SIG-M5 treated with dmso at 0.1 percent for 504 hours (cell line): ENCODE measurements at regions not wholly inside any gene's neighbourhood (a gene's known extent, or its start where the extent isn't known, plus 50 kb on each side); places are given as distances from the start of the nearest gene placed in this dataset.
"Not testable (repeated sequence)": the region's sequence is repeated elsewhere in the genome, so short reads cannot be mapped to it uniquely, and the experiment has no call there.

Experiments used
- DNase-seq: peaks from one replicate; lab custom pipeline; 2025; ENCODE audit not compliant: unreplicated experiment; lab: John Stamatoyannopoulos, UW

- DNase-seq: no peak
Measured at GRCh38 chr4:29309050-29309449, 1411.1 kb upstream of the PCDH7 start.

- DNase-seq: no peak
Measured at GRCh38 chr4:29310252-29310651, 1409.9 kb upstream of the PCDH7 start.

GRCh38 chr4:29311247-29311646, 1408.9 kb upstream of the PCDH7 start:
- no peak for DNase-seq

- no peak for DNase-seq
Measured at GRCh38 chr4:29319663-29320340, 1400.4 kb upstream of the PCDH7 start.

- DNase-seq: no peak
Measured at GRCh38 chr4:29320947-29321620, 1399.1 kb upstream of the PCDH7 start.

- DNase-seq: no peak
Measured at GRCh38 chr4:29326004-29326403, 1394.2 kb upstream of the PCDH7 start.

- DNase-seq: no peak
Measured at GRCh38 chr4:29326816-29327215, 1393.4 kb upstream of the PCDH7 start.

GRCh38 chr4:29336861-29337260, 1383.3 kb upstream of the PCDH7 start:
- no peak for DNase-seq

GRCh38 chr4:29372971-29373370, 1347.2 kb upstream of the PCDH7 start:
- no peak for DNase-seq

GRCh38 chr4:29375716-29376115, 1344.5 kb upstream of the PCDH7 start:
- no peak for DNase-seq

GRCh38 chr4:29378237-29378636, 1341.9 kb upstream of the PCDH7 start:
- not testable (repeated sequence) for DNase-seq

GRCh38 chr4:29390921-29391320, 1329.2 kb upstream of the PCDH7 start:
- DNase-seq: no peak

GRCh38 chr4:29405116-29405515, 1315.1 kb upstream of the PCDH7 start:
- no peak for DNase-seq

- DNase-seq: no peak
Measured at GRCh38 chr4:29415771-29416170, 1304.4 kb upstream of the PCDH7 start.

GRCh38 chr4:29423836-29424721, 1296.1 kb upstream of the PCDH7 start:
- no peak for DNase-seq

- no peak for DNase-seq
Measured at GRCh38 chr4:29453303-29453820, 1266.8 kb upstream of the PCDH7 start.

GRCh38 chr4:29459926-29460325, 1260.2 kb upstream of the PCDH7 start:
- DNase-seq: no peak

- DNase-seq: no peak
Measured at GRCh38 chr4:29467044-29467717, 1253.0 kb upstream of the PCDH7 start.
